ENCODE measurements at regions not wholly inside any gene's neighbourhood (a gene's known extent, or its start where the extent isn't known, plus 50 kb on each side); places are given as distances from the start of the nearest gene placed in this dataset.

GRCh38 chr20:40331807-40332560 is 357.1 kb downstream of the MAFB start:
- no peaks in the 10 kb centered on the region for H3K9me3 Mint-ChIP-seq (ENCODE audit: low read depth)
- DNase-seq (ENCODE audit: low spot score, unreplicated experiment): no peak
- H3K36me3 Mint-ChIP-seq (ENCODE audit: insufficient read depth): no peaks in the 10 kb centered on the region
- H3K4me1 Mint-ChIP-seq (ENCODE audit: low read depth): no peaks in the 10 kb centered on the region
- H3K27ac Mint-ChIP-seq: no peak overlapping the region
- H3K4me3 Mint-ChIP-seq (ENCODE audit: low read depth): no peak overlapping the region
- TF ChIP-seq, protein P1, sequence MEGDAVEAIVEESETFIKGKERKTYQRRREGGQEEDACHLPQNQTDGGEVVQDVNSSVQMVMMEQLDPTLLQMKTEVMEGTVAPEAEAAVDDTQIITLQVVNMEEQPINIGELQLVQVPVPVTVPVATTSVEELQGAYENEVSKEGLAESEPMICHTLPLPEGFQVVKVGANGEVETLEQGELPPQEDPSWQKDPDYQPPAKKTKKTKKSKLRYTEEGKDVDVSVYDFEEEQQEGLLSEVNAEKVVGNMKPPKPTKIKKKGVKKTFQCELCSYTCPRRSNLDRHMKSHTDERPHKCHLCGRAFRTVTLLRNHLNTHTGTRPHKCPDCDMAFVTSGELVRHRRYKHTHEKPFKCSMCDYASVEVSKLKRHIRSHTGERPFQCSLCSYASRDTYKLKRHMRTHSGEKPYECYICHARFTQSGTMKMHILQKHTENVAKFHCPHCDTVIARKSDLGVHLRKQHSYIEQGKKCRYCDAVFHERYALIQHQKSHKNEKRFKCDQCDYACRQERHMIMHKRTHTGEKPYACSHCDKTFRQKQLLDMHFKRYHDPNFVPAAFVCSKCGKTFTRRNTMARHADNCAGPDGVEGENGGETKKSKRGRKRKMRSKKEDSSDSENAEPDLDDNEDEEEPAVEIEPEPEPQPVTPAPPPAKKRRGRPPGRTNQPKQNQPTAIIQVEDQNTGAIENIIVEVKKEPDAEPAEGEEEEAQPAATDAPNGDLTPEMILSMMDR (IDR thresholded peaks at IDR 0.05; ENCODE audit: unreplicated experiment): no peak
- peaks cover 15% of the 10 kb centered on the region for H3K27me3 Mint-ChIP-seq

- H3K27ac Mint-ChIP-seq: no peak overlapping the region
- H3K9me3 Mint-ChIP-seq (ENCODE audit: low read depth): no peaks in the 10 kb centered on the region
- H3K27me3 Mint-ChIP-seq: peaks cover 15% of the 10 kb centered on the region
- no peak for DNase-seq (ENCODE audit: low spot score, unreplicated experiment)
- H3K36me3 Mint-ChIP-seq (ENCODE audit: insufficient read depth): no peaks in the 10 kb centered on the region
- H3K4me1 Mint-ChIP-seq (ENCODE audit: low read depth): no peaks in the 10 kb centered on the region
- TF ChIP-seq, protein P1 (IDR thresholded peaks at IDR 0.05; ENCODE audit: unreplicated experiment): no peak
- no peak overlapping the region for H3K4me3 Mint-ChIP-seq (ENCODE audit: low read depth)
Measured at GRCh38 chr20:40331249-40331648, 357.8 kb downstream of the MAFB start.

DNA sequence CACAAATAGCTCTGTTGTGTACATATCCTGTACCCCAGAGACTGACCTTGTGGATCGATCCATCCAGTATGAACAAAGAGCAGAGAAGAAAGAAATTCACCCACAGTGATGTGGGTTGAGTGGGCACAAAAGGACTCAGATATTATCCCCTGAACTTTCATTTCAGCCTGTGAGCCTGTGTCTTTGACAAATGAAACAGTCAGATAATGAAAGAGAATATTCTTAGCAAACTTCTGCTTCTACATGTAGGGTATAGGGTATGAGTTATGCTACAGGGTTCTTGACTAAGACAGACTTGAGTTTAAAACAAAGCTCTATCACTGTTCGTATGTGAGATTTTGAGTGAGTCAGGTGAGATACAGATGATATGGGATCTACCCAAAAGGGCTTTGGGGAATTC is 359.7 kb downstream of the MAFB start:
- no peaks in the 10 kb centered on the region for H3K4me1 Mint-ChIP-seq (ENCODE audit: low read depth)
- H3K9me3 Mint-ChIP-seq (ENCODE audit: low read depth): no peaks in the 10 kb centered on the region
- H3K27me3 Mint-ChIP-seq: peaks cover 15% of the 10 kb centered on the region
- no peaks in the 10 kb centered on the region for H3K36me3 Mint-ChIP-seq (ENCODE audit: insufficient read depth)
- H3K27ac Mint-ChIP-seq: no peak overlapping the region
- TF ChIP-seq, protein P1 (IDR thresholded peaks at IDR 0.05; ENCODE audit: unreplicated experiment): no peak
- no peak for DNase-seq (ENCODE audit: low spot score, unreplicated experiment)
- H3K4me3 Mint-ChIP-seq (ENCODE audit: low read depth): no peak overlapping the region

DNA sequence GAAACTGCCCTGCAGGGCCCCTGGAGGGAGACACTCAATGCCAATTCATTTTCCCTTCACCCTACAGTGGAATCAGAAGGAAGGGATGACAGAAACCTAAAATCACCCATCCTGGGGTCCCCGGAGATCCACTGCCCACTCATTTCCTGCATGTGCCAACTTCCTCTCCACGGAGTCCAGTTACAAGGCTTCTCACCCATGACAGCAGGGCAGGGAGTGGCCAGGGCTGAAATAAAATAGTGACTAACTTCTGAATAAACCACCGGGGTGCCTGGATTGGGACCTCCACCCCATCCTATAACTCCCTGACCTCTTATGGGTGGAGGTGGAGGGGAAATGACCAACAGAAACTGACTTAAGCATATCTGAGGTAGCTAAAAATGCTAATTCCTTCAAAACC is 362.3 kb downstream of the MAFB start:
- Mint-ChIP-seq H3K9me3 (ENCODE audit: low read depth) (no peaks in the 10 kb centered on the region), H3K27me3 (peaks cover 2% of the 10 kb centered on the region), H3K27ac (no peak overlapping the region), H3K36me3 (ENCODE audit: insufficient read depth) (no peaks in the 10 kb centered on the region), H3K4me3 (ENCODE audit: low read depth) (no peak overlapping the region), H3K4me1 (ENCODE audit: low read depth) (no peaks in the 10 kb centered on the region)
- no peak for DNase-seq (ENCODE audit: low spot score, unreplicated experiment)
- TF ChIP-seq, protein P1 (IDR thresholded peaks at IDR 0.05; ENCODE audit: unreplicated experiment): no peak

DNA sequence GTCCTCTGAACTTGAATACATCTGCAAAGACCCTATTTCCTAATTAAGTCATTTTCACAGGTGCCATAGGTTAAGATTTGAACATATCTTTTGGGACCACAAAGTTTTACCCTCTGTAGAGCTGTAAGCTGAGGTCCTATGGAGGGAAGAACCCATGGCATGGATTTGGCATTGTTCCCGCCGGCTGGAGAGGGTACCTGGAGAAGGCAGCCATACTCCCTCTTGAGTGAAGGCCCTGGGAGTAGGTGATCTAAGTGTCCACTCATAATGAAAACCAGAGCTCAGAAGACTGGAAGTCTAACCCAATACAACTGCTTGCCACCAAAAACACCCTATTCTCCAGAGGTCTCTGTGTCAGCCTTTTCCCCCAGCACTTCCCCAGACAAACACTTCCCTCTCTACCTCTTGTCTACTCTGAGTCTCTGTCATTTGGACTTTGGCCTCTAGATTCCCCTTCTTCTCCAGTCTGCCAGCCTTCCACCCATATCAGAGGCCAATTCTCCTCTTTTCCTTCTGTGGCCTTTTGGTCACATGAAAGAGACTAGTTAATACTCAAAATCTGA is 363.9 kb downstream of the MAFB start:
- H3K9me3 Mint-ChIP-seq (ENCODE audit: low read depth): no peaks in the 10 kb centered on the region

More for the DNA sequence above, 363.9 kb downstream of the MAFB start:
- Mint-ChIP-seq H3K36me3 (ENCODE audit: insufficient read depth) (no peaks in the 10 kb centered on the region), H3K27ac (no peak overlapping the region), H3K27me3 (peaks cover 2% of the 10 kb centered on the region), H3K4me1 (ENCODE audit: low read depth) (no peaks in the 10 kb centered on the region), H3K4me3 (ENCODE audit: low read depth) (no peak overlapping the region)
- TF ChIP-seq, protein P1 (IDR thresholded peaks at IDR 0.05; ENCODE audit: unreplicated experiment): no peak
- no peak for DNase-seq (ENCODE audit: low spot score, unreplicated experiment)

Data from progenitor cell of endocrine pancreas (in vitro differentiated cells).